T-helper 9 cell (primary cell): ENCODE measurements at regions not wholly inside any gene's neighbourhood (a gene's known extent, or its start where the extent isn't known, plus 50 kb on each side); places are given as distances from the start of the nearest gene placed in this dataset.

ENCODE experiments used
- DNase-seq: peaks from one replicate; pipeline ENCODE4 v3.0.0-alpha.2; 2020

DNA sequence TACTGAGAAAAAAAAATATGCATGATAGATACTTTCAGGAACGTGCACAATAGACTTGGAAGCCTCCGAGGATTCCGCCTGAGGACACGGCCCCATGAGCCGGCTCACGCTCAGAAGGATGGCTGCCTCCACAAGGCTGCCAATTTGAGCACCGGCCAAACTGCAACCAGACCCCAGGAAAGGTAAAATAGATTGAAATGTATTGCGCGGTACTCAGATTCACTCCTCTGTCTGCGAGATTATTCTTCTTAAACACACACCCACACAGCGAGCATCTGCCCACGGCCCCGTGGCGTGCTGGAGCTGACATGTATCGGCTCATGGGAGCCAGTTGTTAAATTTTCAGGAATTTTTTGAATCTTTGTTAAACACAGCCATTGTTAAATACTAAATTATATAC lies 653.2 kb upstream of the MKI67 start:
- DNase-seq = no peak

DNA sequence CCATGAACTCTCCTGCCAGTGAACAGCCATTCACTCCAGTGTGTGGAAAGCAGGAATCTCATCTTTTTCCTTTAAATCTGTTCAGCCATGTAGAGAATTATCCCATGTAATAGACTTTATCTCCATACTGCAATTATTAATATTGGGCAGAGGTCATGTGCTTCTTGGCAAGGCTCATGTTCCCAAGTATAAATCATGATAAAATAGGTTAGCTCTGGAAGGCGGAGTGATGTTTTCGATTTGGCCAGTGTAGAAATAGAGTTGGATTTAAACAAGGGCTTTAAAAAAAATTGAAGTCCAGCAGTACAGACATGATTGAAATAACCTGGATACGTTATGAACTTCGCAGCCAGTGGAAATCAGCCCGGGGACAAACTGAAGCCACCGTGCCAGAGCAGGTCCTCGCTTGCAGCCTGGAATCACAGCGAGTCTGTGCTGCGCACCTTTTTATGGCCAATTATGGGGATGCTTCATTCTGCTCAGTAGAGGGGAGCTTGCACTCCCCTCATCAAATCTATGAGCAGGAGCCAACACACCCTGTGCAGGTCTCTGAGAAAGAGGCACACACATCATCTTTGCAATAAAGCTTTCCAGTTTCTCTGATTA lies 654.0 kb upstream of the MKI67 start:
- DNase-seq = no peak

DNA sequence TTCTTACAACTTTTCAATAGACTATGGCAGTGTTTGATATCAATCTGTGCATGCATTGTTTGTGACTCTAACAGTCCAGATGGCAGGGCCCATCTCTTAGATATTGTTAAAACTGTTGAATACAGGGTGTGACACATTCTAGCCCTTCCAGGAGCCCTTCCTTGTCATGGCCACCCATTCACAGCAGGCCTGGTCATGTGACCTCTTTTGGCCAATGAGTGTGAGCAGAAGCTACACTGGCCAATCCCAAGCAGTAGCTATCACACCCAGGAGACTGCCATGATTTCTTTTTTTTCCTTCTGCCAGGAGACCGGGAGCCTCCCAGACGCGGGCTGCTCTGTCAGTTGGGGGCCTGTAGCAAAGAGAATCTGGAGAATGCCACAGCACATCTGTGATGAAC lies 655.4 kb upstream of the MKI67 start:
- DNase-seq = no peak

DNA sequence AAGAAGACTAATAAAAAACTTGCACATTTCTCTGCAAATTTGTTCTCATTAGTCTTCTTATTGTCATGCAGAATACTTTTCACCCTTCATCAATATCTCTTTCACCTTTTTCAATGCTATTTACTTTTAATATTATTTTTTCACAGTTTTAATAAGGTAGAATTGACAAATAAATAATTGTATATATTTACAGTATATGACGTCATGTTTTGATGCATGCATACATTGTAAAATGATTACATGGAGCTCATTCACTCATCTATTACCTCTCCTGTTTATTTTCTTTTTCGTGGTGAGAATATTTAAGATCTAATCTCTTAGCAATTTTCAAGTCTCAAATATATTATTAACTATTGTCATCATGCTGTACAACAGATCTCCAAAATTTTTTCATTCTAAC lies 658.2 kb upstream of the MKI67 start:
- DNase-seq = no peak

DNA sequence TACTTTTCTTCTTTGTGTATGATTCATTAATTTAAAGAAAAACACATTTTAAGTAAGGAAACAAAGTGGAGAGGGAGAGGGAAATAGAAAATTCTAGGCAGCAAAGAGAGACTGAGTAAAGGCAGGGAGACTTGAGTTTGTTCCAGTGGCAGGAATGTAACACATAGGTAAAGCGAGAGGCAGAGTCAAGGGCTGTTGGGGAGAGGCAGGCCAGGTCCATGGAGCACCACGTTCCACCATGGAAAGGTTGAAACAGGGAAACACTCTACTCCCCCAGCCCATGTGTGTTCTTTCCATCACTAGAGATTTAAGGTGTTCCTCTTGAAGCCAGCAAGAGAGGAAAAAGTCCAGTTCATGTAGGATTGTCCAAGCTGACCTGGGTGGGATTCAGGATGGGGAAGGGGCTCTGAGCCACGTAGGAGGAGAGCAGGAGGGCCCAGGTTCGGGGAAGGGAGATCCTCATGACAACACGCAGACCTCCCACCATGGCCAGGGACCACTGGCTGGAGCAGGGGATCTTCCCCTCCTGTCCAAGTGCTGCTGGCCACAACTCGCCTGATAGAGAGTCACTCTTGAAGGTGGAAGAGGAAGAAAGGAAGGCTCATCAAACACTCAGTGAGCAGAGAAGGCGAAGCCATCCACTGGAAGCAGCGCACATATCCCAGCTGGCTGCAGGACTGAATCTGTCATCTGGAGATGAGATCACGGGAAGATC lies 666.4 kb upstream of the MKI67 start:
- no peak for DNase-seq

DNA sequence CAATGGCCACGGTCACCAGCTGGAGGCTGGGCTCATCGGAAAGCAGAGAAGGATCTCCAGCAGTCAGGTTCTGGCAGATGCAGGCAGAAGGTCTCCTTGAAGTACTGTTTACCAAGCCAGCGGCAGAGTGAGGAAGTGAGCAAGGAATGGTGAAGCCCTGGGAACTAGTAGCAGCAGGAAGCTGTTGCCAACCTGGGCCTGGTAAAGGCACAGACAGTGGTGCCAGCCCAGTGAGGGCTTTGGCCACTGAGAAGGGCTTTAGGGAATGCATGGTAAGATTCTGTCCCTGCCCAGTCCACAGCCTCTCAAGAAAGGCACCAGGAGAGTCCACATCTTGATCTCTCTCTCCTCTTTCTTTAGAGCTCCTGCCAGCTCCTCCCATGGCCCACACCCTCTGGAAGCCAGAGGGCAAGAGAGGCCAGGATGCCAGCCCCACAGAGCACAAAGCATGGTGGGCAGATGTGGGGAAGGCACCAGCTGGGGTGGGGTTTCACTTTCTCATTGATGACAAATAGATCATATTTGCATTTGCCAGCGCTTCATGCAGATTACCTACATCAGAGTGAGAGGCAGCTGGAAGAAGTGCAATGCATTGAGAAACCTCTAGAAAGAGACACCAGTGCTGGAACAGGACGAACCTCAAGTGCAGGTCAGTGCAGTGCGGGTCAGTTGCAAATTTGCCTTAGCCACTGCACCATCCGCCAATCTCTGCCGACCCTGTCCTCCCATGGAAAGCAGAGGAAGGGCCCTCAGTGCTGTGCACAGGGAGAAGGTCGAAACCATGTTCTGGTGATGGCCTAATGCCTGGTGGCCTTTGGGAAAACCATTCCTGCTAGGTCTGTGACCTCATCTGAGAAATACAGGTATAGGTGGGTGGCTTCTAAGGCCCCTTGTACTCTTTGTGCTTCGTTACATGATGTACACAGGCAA lies 667.8 kb upstream of the MKI67 start:
- DNase-seq = no peak

DNA sequence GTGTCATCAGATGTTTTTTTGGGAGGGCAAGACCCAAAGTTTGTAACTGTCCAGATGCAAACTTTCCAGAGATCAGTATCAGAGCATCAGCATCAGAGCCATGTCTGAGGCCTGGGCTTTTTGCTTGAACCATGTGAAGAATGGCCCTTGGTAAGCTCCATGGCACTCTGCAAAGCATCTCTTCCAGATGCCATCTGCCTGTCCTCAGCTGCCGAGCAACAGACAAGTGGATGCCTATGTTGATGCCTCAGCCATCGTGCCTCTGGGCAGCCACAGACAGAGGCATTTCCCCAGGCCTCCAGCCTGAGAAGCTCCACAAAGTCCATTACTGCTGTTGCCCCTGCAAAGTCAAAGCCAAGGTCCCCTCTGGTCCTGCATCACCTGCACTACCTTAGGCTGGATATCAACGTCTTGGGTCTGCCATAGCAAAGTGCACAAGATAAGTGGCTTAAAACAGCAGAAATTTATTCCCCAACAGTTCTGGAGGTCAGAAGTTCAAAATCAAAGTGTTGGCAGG lies 670.2 kb upstream of the MKI67 start:
- no peak for DNase-seq

DNA sequence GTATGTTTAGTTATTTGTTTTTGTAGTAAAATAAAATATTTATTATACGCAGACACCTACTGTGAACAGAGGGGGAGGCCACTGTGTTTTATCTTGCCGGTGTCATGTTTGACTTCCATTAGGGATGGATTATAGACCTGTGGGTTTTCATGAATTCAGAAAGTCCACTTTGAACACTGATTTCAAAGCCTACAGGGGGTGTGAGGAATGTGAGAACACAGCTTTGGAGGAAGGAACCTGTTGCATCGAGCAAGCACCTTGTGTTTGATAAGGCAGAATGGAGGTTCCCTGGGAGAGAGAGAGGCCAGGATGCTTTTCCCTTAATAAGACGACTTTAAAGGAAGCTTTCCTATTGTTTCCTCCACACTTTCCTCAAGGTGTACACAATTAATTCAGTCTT lies 665.0 kb upstream of the MGMT start:
- no peak for DNase-seq

DNA sequence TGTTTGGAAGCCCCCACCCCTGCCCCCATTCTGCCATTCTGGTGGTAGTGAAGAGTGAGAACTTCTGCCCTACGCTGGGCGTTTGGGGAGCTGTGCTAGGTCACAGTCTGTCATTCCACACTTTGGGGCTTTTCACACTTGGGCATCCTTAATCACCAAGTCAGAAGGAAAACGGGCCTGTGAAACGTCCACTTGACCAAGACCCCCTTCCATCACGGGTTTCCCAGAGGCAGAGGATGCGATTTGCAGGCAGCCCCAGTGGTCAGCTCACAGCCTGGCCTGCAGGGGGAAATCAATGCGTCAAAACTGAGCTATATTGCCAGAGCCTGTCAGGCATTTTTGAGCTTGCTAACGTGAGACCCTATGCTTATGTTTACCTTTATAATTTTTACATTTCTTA lies 663.3 kb upstream of the MGMT start:
- no peak for DNase-seq

DNA sequence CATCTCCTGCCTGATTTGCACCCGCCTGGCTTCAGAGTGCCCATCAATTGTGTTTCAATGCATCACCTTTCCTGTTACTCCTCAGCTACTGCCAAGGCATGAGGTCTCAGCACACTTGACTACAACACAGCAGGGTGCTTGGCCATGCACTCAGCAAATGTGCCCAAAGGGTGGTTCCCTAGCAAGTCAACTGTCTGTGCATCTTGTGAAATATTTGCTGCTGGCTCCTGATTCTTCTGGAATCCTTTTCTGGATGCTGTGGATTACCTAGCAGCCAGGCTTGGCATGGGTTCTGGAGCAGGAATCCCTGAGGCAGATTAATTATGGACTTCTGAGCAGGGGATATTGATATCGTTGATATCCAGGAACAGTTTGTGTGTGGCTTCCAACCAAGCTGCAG lies 662.6 kb upstream of the MGMT start:
- DNase-seq = no peak

DNA sequence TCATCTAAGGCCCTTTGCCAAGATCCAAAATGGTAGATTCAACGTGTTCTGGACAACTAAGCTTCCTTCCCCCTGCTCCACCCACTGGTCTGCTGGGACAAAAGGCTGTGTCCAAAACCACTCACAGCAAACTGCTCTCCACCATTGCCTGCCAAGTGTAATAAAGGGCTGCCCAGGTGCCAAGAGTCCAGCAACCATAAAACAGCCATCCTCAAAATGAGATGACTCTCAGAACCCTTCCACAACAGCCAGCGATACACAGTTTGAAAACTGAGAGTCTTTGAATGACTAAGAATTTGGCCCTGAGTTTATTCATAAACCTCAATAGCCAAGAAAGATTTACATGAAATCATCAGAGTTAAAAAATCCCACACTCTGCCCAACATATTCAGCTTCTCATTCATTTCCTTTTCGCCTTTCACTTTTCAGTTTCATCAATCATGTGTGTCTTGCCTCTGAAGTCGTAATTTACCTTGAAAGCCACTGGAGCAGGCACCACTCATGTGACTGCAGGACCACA lies 658.1 kb upstream of the MGMT start:
- DNase-seq = no peak

DNA sequence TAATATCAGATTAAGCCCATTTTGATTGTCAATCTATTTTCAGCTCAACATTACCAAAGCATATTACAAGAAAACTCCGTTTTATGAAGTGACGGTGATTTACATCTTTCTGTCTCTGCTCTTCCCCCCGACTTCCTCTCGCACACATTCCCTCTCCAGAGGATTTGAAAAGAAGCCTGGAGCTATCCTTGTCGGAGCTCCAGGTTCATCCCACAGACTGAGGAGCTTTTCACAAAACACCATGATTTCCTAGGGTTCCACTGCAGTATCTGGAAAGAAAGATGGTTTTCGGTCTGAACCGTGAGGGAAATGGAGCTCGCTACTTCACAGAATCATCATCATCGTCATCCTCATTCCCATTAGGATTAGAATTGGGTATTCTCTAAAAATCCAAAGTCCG lies 655.5 kb upstream of the MGMT start:
- no peak for DNase-seq

DNA sequence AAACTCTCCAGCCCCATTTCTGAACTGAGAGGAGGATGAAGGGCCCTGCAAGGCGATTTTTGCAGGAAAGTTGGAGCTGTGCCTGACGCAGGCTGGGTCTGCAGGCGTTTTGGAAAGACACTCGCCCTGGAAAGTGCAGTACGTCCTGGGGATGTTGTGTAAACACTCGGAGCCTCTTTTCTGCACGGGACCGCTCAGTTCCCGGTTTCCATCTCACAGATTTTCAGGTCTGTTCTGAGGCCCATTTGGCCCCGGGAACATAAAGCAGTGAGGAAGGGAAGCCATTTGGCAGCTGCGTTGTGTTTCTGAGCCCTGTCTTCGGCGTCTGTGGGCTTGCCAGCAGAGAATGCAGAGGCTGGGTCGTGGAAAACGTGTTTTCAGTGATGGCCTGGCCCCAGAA lies 655.0 kb upstream of the MGMT start:
- DNase-seq = no peak

DNA sequence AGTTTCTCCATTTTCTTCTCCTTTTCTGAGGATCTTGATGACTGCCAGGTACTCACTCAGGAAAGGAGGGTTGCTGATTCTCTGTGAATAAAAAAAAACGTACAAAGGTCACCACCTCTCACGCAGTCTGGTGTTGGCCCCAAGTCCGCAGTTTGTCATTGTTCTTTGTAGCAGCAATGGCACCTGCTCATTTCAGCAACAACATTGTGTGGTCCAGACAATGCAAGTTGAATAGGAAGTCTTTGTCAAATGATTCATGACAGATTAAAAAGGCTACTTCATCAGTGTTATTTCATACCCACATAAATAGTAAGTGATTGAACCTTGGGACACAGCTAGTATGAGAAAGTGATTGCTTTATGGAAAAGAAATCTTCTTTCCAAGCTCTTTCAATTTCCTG lies 653.5 kb upstream of the MGMT start:
- DNase-seq = no peak

DNA sequence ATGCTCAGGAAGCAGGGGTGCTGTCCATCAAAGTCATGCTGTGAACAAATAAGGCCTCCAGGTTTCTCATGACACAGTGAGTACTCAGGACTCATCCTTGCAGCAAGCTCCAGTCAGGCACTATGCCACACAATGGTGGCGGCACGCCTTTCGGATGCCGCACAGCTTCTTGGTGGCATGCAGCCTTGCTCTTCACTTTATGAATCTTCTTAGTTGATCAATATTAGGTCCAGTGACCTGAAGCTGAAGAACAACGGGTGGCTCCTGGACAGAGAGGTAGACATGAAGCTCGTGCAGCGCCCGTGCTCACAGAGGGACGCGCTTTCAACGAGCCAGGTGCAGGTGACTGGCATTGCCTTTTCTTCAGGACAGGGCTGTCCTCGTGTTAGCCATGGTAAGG lies 653.0 kb upstream of the MGMT start:
- no peak for DNase-seq

DNA sequence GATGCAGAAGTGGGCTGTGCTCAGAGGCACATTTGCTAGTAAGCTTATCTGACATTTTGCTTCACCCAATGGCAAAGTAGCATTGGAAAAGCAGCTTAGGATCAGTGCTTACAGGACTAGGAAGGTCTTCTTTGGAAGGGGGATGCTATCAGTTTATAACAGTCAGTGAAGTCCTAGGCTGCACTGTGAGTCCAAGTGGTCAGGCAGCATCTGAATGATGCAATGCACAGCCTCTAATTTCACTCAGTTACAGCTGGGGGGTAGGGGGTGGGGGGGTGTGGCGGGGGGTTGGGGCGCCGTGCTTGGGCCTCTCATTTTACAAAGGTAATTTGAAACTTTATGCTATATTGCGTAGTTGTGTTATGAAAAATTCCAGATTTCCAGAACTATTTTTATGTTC lies 652.3 kb upstream of the MGMT start:
- DNase-seq = no peak

DNA sequence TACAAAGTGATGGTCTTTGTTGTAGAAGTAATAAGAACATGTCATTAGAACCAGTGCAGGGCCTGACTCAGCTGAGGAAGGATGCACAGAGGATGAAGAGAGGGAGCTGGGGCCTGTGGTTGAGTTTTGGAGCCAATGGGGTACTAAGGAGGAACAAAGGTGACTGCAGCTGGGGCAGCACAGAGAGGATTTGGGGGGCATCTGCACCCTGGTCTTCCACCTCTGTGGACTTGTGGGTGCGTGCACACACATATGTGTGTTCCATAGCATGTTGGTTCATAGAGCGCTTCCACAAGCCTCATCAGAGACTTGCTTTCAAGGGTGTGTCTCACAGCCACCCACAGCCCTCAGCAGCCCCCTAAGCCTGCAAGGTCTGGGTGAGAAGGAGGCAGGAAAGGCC lies 650.3 kb upstream of the MGMT start:
- no peak for DNase-seq

DNA sequence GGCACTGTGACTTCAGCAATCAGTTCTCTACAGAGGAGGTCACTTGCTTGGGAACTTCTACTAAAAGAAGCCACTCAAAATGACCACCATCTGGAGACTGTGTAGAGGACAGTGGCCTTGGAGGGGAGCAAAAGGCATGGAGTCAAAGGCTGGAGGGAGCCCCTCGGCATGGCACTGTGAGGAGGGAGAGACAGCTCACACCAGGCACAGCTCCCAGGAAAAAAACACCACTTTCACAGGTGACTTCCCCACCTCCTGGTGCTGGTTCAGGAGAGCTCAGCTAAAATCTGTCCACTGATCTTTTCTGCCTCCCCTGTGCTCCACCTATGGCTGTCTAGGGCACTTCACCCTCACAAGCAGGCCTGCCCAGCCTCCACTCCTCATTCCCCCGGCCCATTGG lies 649.4 kb upstream of the MGMT start:
- DNase-seq = no peak

DNA sequence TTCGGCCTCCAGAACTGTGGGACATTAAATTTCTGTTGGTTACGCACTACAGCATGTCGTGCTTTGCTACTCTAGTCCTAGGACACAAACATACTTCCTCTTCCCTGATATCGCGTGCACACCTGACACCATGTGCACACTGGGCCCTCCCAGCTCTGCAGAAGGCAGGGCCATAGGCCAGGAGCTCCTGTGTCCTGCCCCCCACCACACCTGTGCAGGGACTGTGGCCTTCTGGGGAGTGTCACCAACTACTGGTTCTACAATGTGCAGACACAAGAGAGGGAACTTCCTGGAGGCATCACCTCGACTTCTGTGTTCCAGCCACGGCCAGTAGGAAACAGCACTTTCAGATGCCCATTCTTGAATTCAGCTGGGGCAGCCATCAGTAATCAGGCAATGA lies 646.4 kb upstream of the MGMT start:
- no peak for DNase-seq

DNA sequence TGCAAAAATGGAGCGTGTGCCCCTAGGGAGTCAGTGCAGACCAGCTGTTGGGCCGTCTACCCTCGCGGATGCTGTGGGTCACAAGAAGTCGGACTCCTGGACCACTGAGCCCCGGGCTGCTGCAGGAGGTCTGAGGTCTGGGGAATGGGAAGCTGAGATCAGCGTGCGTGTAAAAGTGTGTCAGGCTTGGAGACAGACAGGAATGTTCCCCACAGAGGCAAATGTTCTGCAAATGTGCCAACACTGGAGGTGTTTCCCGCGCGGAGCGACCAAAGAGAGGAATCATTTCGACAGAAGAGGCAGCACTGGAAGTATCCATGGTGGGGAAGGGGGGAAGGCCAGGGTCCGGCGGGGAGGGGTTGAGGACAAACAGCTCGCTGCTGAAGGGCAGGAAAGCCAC lies 643.8 kb upstream of the MGMT start:
- no peak for DNase-seq

DNA sequence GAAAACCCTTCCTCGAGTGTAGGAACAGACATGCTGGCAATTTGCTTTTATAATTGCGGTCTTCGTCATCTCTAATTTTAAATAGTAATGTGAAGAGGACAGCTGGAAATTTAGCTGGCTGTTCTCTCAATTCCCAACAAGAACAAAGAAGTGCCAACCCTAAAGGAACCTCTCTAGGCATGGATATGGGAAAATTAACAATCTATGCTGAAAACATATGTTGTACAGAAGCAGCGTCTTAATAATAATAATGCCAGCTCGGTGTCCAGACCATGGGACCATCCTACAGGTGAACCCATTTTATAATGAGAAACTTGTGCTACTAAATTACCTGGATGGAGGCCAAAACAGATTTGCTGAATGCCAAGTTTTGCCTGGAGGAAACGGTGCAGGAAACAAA lies 641.4 kb upstream of the MGMT start:
- no peak for DNase-seq

DNA sequence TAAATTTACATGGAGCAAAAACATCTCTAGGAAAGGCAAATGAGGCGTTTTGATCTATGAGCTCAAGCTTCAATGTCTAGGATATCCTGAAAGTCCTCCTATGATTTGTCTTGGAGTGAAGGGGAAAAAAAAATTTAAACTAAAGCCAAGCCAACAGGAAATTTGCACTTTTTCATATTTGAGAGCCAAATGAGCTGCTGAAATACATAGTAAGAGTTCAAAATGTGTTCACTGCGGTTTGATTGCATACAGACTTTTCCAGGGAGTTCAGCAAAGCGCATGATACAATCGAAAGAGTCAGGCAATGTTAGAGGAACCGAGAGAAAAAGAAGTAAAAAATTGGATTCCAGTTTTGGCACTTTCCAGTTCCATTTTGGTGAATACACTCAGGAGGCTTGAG lies 633.4 kb upstream of the MGMT start:
- no peak for DNase-seq

DNA sequence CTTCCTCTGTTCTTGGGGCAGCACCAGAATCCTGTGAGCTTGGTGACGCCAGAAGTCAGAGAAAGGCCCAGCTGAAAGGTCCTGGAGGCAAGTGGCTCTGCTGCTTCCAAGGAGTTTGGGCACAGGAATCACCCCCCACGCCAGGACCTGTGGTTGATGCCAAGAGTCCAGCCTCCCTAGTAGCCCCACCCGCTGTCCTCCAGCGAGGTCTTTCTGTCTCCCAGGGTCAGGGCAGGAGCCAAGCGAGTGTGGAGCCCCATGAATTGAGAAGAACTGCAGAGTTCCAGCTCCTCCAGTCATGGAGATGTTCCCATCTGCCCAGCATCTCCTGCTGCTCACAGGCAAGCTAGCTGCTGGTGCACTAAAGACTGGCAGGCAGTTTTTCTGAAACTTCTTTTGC lies 631.7 kb upstream of the MGMT start:
- DNase-seq = no peak

DNA sequence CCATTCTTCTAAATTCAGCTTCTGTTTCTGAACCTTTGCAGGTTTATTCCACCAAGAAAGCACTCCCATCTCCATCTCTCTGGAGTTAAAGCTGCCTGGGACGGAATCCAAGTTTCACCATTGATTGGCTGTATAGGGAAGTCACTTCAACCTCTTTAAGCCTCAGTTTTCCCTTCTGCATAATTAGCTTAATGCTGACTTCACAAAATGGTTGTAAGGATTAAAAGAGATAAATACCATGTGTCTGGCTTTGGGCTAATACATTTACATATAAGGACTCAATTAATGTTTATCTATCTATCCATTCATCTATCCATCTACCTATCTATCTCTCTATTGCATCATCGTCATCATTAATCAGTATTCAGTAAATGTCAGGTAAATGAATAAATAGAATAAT lies 629.6 kb upstream of the MGMT start:
- DNase-seq = no peak
